ENCODE measurements at regions not wholly inside any gene's neighbourhood (a gene's known extent, or its start where the extent isn't known, plus 50 kb on each side); places are given as distances from the start of the nearest gene placed in this dataset.
"Not testable (repeated sequence)": the region's sequence is repeated elsewhere in the genome, so short reads cannot be mapped to it uniquely, and the experiment has no call there.

DNA sequence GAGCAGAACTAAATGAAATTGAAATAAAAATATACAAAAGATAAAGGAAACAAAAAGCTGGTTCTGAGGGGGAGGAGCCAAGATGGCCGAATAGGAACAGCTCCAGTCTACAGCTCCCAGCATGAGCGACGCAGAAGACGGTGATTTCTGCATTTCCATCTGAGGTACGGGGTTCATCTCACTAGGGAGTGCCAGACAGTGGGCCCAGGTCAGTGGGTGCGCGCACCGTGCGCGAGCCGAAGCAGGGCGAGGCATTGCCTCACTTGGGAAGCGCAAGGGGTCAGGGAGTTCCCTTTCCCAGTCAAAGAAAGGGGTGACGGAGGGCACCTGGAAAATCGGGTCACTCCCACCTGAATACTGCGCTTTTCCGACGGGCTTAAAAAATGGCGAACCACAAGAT lies 324.2 kb downstream of the METTL4 start:
- DNase-seq (ENCODE audit: low spot score); intact Hi-C loops (cut with DNase I); ATAC-seq: not testable (repeated sequence)

DNA sequence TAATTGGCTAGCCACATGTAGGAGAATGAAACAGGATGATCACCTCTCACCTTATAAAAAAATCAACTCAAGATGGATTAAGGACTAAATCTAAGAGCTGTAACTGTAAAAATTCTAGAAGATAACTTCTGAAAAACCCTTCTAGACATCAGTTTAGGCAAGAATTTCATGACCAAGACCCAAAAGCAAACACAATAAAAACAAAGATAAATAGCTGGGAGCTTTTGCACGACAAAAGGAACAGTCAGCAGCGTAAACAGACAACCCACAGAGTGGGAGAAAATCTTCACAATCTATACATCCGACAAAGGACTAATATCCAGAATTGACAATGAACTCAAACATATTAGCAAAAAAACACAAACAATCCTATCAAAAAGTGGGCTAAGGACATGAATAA lies 316.3 kb downstream of the METTL4 start:
- DNase-seq (ENCODE audit: low spot score) (no peak), ATAC-seq (no peak)
- intact Hi-C loops (cut with DNase I) = no loop called here

DNA sequence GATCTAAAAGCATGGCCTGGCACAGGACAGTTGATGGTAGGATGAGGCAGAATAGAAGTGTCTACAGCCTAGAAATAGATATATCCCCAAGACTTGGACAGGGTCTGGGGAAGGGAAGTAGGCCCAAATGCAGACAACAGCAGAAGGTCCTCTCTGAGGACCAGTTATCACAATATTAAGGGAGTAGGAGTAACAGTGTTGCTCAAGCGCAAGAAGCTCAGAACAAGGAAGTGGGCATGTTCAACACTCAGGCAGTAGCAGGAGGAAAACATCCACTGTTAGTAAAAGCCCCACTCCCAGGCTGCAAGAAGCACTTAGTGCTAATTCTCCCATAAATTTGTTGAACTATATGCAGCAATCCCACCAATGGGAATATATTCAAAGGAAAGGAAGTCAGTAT lies 314.7 kb downstream of the METTL4 start:
- intact Hi-C loops (cut with DNase I) = no loop called here
- DNase-seq (ENCODE audit: low spot score) = no peak
- no peak for ATAC-seq

DNA sequence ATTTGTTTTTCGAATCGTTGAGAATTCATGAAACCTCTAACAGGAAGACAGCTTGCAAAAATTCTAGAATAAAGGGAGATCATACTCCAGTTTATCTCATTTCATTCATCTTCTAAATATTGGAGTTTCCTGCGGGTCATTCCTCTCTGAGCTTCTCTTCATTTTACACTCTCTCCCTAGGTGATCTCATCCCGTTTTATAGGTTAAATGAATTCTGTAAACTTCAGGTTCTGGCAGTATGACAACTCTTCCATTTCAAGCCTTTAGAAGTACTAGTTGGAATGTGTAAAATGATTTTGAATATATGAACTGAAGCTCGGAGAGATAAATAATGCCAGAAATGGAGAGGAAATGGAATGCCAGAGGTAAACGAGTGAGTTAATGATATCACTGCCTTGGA lies 312.4 kb downstream of the METTL4 start:
- intact Hi-C loops (cut with DNase I) = no loop called here
- DNase-seq (ENCODE audit: low spot score) (no peak), ATAC-seq (no peak)

- DNase-seq (ENCODE audit: low spot score) (no peak), ATAC-seq (no peak)
- intact Hi-C loops (cut with DNase I) = no loop called here
Measured at GRCh38 chr18:2263303-2263890, 307.9 kb downstream of the METTL4 start.

GRCh38 chr18:2274613-2275012 lies 296.7 kb downstream of the METTL4 start:
- intact Hi-C loops (cut with DNase I) = no loop called here
- DNase-seq (ENCODE audit: low spot score) = no peak
- no peak for ATAC-seq

GRCh38 chr18:2281086-2281485 lies 290.2 kb downstream of the METTL4 start:
- ATAC-seq = no peak
- no peak for DNase-seq (ENCODE audit: low spot score)
- intact Hi-C loops (cut with DNase I) = no loop called here

DNA sequence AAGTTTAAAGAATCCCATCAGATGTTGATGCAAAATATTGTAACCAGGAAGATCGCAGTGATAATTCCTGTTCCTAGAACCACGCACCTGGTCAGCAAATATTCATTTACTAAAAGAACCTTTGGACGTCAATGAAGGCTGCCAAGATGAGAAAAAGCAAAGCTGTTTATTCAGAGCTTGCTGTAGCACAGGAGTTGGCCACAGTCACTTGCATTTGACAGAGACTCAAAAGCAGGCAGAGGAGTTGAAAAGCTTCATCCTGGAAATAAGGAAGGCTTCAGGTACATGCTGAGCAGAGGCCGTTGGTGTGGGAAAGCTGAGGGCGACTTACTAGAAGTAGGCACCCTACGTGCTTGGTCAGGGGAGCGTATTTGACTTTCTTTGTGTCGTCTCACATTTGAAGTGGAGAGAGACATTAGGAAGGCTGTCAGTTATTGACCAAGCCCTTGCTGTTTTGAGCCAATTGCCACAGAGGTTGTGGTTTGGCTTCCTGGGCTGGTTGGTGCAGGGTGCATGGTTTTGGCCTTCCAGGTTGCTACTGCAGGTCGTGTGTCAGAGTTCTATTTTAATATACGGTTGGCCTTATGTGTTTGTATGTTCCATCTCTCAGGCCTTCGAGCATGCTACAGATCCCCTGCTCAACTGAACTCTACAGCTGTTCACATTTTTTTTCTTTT lies 289.6 kb downstream of the METTL4 start:
- intact Hi-C loops (cut with DNase I) = no loop called here
- no peak for DNase-seq (ENCODE audit: low spot score)
- no peak for ATAC-seq

DNA sequence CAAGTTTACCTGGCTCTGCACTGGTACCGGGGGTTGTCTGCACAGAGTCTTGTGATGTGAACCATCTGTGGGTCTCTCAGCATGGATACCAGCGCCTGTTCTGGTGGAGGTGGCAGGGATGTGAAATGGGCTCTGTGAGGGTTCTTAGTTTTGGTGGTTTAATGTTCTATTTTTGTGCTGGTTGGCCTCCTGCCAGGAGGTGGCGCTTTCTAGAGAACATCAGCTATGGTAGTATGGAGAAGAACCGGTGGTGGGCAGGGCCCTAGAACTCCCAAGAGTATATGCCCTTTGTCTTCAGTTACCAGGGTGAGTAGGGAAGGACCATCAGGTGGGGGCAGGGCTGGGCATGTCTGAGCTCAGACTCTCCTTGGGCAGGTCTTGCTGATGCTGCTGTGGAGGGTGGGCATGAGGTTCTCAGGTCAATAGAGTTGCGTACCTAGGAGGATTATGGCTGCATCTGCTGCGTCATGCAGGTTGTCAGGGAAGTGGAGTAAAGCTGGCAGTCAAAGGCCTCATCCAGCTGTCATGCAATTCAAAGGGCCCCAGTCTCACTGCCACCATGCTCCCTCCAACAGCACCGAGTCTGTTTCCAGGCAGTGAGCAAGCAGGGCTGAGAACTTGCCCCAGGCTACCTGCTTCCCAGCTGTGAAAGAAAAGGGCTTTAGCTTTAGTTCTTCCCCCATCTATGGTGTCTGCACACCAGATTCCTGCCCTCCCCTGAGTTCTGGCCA lies 278.0 kb downstream of the METTL4 start:
- intact Hi-C loops (cut with DNase I) = no loop called here

DNA sequence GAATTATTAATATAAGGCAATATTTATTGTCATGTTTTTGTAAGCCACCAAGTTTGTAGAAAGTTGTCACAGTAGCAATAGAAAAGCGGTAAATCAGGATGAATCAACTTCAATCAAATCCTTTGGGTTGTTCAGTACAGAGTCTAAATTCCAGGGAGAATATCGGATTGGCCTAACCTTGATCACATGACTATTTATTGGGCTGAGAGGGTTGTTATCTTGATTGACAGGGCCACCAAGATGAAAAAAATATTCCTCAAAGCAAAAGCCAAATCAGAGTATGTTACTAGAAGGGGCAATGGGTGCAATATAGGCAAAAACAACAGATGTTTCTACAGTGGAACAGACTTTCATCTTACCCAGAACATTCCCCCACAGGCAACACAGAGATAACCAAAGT lies 270.0 kb downstream of the METTL4 start:
- DNase-seq (ENCODE audit: low spot score) (no peak), ATAC-seq (no peak)
- intact Hi-C loops (cut with DNase I) = no loop called here

More for the DNA sequence above, 278.0 kb downstream of the METTL4 start:
- ATAC-seq = no peak
- DNase-seq (ENCODE audit: low spot score) = no peak

- intact Hi-C loops (cut with DNase I) = no loop called here
- ATAC-seq (no peak), DNase-seq (ENCODE audit: low spot score) (no peak)
Measured at GRCh38 chr18:2302012-2302411, 269.3 kb downstream of the METTL4 start.

DNA sequence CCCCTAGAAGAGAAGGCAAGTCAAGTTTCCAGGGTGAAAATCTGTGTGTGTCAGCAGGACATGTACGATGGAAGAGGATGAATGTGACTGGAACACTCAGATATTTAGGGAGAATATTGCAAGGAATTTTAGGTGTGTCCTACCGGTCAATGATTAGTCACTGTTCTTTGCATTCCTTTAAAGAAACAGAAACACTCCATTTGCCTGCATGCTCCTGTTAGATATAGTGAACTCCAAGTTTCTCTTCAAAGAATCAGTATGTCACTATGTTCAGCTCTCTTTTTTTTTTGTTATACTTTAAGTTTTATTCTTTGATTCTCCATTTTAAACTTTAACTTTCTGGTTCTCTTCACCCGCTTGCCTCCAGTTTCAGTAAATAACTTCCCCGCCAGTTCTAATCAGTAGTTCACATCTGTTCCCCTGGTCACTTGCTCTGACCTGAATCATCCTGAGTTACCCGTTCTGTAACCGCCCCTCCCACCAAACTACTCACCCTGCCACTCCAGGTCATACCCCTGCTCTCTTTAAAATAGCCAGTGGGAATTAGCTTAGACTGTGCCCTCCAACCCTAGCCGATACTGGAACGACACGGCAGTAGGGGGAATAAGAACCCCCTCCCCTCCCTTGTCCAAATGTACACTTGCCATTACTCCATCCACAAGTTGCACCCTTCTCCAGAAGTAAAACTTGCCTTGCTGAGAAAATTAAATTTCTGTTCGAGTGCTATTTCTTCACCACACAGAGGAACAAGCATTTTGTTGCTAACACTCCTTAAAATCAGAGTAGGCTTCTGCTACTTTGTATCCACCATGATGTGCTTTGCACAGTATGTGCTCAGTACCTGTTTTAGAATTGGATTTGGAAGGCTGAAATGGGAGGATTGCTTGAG lies 268.4 kb downstream of the METTL4 start:
- no peak for DNase-seq (ENCODE audit: low spot score)
- intact Hi-C loops (cut with DNase I) = no loop called here
- no peak for ATAC-seq

GRCh38 chr18:2303517-2304238 lies 267.6 kb downstream of the METTL4 start:
- ATAC-seq = no peak
- no peak for DNase-seq (ENCODE audit: low spot score)
- intact Hi-C loops (cut with DNase I) = no loop called here

DNA sequence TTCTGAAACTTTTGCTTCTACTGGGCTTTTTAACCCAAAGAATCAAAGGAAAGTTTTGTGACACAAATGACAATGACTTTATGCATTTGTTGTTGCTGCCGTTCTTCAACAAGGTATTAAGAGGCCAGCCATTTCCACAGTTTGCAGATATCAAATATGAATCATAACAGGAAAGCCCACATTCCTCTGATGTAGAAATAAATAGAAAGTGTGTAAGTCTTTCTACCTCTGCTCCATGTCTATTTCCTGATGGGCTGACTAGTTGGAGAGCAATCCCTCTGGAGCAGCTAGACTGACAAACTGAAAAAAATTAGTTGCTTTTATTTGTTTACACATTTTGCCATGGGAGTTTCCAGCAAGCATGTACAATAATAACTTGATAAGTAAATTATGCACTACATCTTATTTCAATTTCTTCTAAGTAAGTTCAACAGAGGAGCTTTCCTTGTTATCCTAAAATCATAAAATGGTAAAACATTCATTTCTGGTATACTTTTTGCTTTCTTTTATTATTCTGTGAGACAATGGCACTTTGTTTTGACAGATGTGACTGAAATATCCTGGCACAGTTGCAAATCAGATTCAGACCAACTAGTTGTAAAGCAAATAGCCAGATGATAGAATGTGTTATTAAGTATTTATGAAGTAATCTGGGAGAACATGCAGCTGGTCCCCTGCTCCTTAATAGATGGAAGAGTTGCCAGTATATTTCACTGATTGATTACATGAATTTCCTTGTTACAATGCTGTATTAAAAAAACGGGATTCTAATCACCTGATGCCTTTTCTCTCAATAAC lies 266.7 kb downstream of the METTL4 start:
- DNase-seq (ENCODE audit: low spot score) (no peak), ATAC-seq (no peak)
- intact Hi-C loops (cut with DNase I) = no loop called here

- ATAC-seq (no peak), DNase-seq (ENCODE audit: low spot score) (no peak)
- intact Hi-C loops (cut with DNase I) = no loop called here
Measured at GRCh38 chr18:2306606-2307005, 264.7 kb downstream of the METTL4 start.

DNA sequence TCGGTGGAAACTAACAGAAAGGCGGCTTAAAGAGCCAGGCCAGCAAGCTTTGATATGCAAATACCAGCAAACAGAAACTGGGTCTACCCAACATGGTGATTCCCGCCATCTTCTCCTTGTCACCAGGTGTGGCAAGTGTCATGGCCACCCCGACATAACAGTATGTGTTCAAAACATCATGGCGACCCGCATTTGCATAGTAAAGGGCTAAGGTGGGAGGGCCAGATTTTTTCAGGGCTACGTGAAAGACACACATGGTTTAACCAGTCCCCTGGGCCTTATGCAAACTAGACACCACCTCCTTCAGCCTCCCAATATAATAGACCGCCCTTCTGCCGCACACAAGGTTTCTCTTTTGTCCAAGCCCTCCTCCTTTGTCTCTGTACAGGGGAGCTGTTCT lies 260.4 kb downstream of the METTL4 start:
- ATAC-seq = no peak
- DNase-seq (ENCODE audit: low spot score) = no peak
- intact Hi-C loops (cut with DNase I) = no loop called here

DNA sequence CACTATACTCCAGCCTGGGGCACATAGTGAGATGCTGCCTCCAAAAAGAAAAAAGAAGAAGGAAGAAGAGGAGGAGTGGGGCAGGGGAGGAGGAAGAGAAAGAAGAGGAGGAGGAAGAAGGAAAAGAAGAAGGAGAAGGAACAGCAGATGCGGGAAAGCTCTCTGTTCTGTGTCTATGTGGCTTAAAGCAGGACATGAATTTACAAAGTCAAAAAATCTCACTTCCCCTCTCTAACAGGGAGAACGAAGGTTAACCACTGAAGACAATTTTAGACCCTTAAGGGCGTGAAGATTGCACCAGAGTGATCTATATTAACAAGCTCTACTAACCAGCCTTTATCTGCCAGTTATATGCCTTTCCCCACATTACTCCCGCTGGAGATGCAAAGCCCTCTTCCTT lies 258.9 kb downstream of the METTL4 start:
- intact Hi-C loops (cut with DNase I) = no loop called here
- ATAC-seq = no peak
- no peak for DNase-seq (ENCODE audit: low spot score)

- DNase-seq (ENCODE audit: low spot score) (no peak), ATAC-seq (no peak)
- intact Hi-C loops (cut with DNase I) = no loop called here
Measured at GRCh38 chr18:2313332-2313731, 258.0 kb downstream of the METTL4 start.
